Colonic mucosa (tissue), 4 donors: ENCODE measurements at regions not wholly inside any gene's neighbourhood (a gene's known extent, or its start where the extent isn't known, plus 50 kb on each side); places are given as distances from the start of the nearest gene placed in this dataset.

Experiments
- DNase-seq: peaks from one replicate; pipeline ENCODE4 v3.0.0-alpha.2; 2020
- H3K27ac ChIP-seq: fragments of 200-600 bp; one replicate; pipeline ENCODE4 v1.8.0; 2021
- H3K27me3 ChIP-seq: fragments of 200-600 bp; one replicate; pipeline ENCODE4 v1.8.0; 2021
- H3K36me3 ChIP-seq: fragments of 200-600 bp; one replicate; pipeline ENCODE4 v1.8.0; 2021
- H3K4me1 ChIP-seq: fragments of 200-600 bp; one replicate; pipeline ENCODE4 v1.8.0; 2021; ENCODE audit warnings: mild to moderate bottlenecking
- H3K4me3 ChIP-seq: fragments of 200-600 bp; one replicate; pipeline ENCODE4 v1.8.0; 2021
- H3K9ac ChIP-seq, 2 donors: one replicate each; pipeline ENCODE4 v1.7.0; 2013; ENCODE audit warnings: control low read depth in 2 of 2, low read depth in 2 of 2, low read length in 2 of 2
- H3K9me3 ChIP-seq: fragments of 200-600 bp; one replicate; pipeline ENCODE4 v1.8.0; 2021
- CTCF ChIP-seq: fragments of 200-600 bp; IDR thresholded peaks from one replicate; pipeline ENCODE4 v1.8.0; 2022; ENCODE audit warnings: antibody characterized with exemption, mild to moderate bottlenecking
- intact Hi-C: fragments of 100-400 bp; cut with DNase I; formaldehyde crosslinking; loops from one replicate; pipeline ENCODE4 v1.14.1; 2022
- donor health status: healthy.
- donor health status: DM: no; HTN: no; CAD: no.
- donor health status: DM: no; HTN: no; CAD: no.

- H3K36me3 ChIP-seq = no peaks in the 10 kb centered on the region
- intact Hi-C loops = no loop called here
- no peak for DNase-seq
- no peak for TF ChIP-seq CTCF
- no peaks in the 10 kb centered on the region for H3K4me1 ChIP-seq
- no peaks in the 10 kb centered on the region for H3K27me3 ChIP-seq
- no peak overlapping the region for H3K9ac ChIP-seq
- no peak overlapping the region for H3K27ac ChIP-seq
- H3K4me3 ChIP-seq = no peak overlapping the region
- no peaks in the 10 kb centered on the region for H3K9me3 ChIP-seq
These were observed 1086.1 kb downstream of the BRD1 start for GRCh38 chr22:48741540-48741939.

GRCh38 chr22:48740731-48741405 is 1086.8 kb downstream of the BRD1 start:
- intact Hi-C loops = no loop called here
- Histone ChIP-seq H3K27me3 (no peaks in the 10 kb centered on the region), H3K4me3 (no peak overlapping the region), H3K36me3 (no peaks in the 10 kb centered on the region), H3K27ac (no peak overlapping the region), H3K9ac (no peak overlapping the region), H3K9me3 (no peaks in the 10 kb centered on the region), H3K4me1 (no peaks in the 10 kb centered on the region)
- DNase-seq = no peak
- TF ChIP-seq CTCF = no peak

- no peaks in the 10 kb centered on the region for H3K9me3 ChIP-seq
- TF ChIP-seq CTCF = no peak
- DNase-seq = no peak
- H3K4me3 ChIP-seq = no peak overlapping the region
- H3K27me3 ChIP-seq = no peaks in the 10 kb centered on the region
- no peak overlapping the region for H3K9ac ChIP-seq
- intact Hi-C loops = no loop called here
- no peaks in the 10 kb centered on the region for H3K36me3 ChIP-seq
- H3K27ac ChIP-seq = no peak overlapping the region
- H3K4me1 ChIP-seq = no peaks in the 10 kb centered on the region
These were observed 1087.5 kb downstream of the BRD1 start for GRCh38 chr22:48740086-48740730.

GRCh38 chr22:48739348-48740085 is 1088.2 kb downstream of the BRD1 start:
- Histone ChIP-seq H3K27me3 (no peaks in the 10 kb centered on the region), H3K27ac (no peak overlapping the region), H3K4me1 (no peaks in the 10 kb centered on the region), H3K4me3 (no peak overlapping the region), H3K9me3 (no peaks in the 10 kb centered on the region), H3K36me3 (no peaks in the 10 kb centered on the region), H3K9ac (no peak overlapping the region)
- intact Hi-C loops = loop anchor here (10.0 kb wide), 1 partner anchor 55 kb away; no protein-coding TSS in a partner anchor
- DNase-seq = no peak
- TF ChIP-seq CTCF = no peak

- Histone ChIP-seq H3K4me3 (no peak overlapping the region), H3K27ac (no peak overlapping the region), H3K27me3 (no peaks in the 10 kb centered on the region), H3K9ac (no peak overlapping the region), H3K36me3 (no peaks in the 10 kb centered on the region), H3K4me1 (no peaks in the 10 kb centered on the region), H3K9me3 (no peaks in the 10 kb centered on the region)
- no peak for TF ChIP-seq CTCF
- intact Hi-C loops = loop anchor here (10.0 kb wide), 1 partner anchor 56 kb away; no protein-coding TSS in a partner anchor
- no peak for DNase-seq
These were observed 1089.3 kb downstream of the BRD1 start for GRCh38 chr22:48738204-48738980.
